Activated CD4-positive, alpha-beta T cell treated with anti-CD3 and anti-CD28 coated beads, Interleukin-2, amount 10 ng/mL, durations not matched to agents 24 days and 14 days (primary cell): ENCODE measurements at regions not wholly inside any gene's neighbourhood (a gene's known extent, or its start where the extent isn't known, plus 50 kb on each side); places are given as distances from the start of the nearest gene placed in this dataset.

Experiments used
- DNase-seq: peaks from one replicate; pipeline ENCODE4 v3.0.0; 2022
- H3K27ac Mint-ChIP-seq: one replicate; pipeline ENCODE4 v1.8.0; 2022; ENCODE audit warnings: mild to moderate bottlenecking, mixed read lengths
- H3K27me3 Mint-ChIP-seq: one replicate; pipeline ENCODE4 v1.8.0; 2022; ENCODE audit warnings: mixed read lengths
- H3K36me3 Mint-ChIP-seq: one replicate; pipeline ENCODE4 v1.8.0; 2022; ENCODE audit warnings: low read depth, mild to moderate bottlenecking, mixed read lengths
- H3K4me1 Mint-ChIP-seq: one replicate; pipeline ENCODE4 v1.8.0; 2021; ENCODE audit warnings: mixed read lengths
- H3K4me3 Mint-ChIP-seq: one replicate; pipeline ENCODE4 v1.8.0; 2022; ENCODE audit warnings: mild to moderate bottlenecking, moderate library complexity, mixed read lengths
- H3K9me3 Mint-ChIP-seq: one replicate; pipeline ENCODE4 v1.8.0; 2021; ENCODE audit warnings: mixed read lengths
- intact Hi-C: fragments of 100-400 bp; cut with micrococcal nuclease; formaldehyde crosslinking; loops from one replicate; pipeline ENCODE4 v1.15.1; 2023

GRCh38 chr22:49163960-49164690, 663.5 kb downstream of the BRD1 start:
- Mint-ChIP-seq H3K27me3 (no peaks in the 10 kb centered on the region), H3K36me3 (no peaks in the 10 kb centered on the region), H3K27ac (no peak overlapping the region), H3K4me3 (no peak overlapping the region), H3K9me3 (no peaks in the 10 kb centered on the region), H3K4me1 (no peaks in the 10 kb centered on the region)
- no peak for DNase-seq
- intact Hi-C loops, result no loop called here

GRCh38 chr22:49163258-49163959, 664.3 kb downstream of the BRD1 start:
- Mint-ChIP-seq H3K9me3 (no peaks in the 10 kb centered on the region), H3K27me3 (no peaks in the 10 kb centered on the region), H3K36me3 (no peaks in the 10 kb centered on the region), H3K27ac (no peak overlapping the region), H3K4me1 (no peaks in the 10 kb centered on the region), H3K4me3 (no peak overlapping the region)
- intact Hi-C loops, result no loop called here
- DNase-seq, result no peak

- Mint-ChIP-seq H3K36me3 (no peaks in the 10 kb centered on the region), H3K27me3 (no peaks in the 10 kb centered on the region), H3K4me3 (no peak overlapping the region), H3K9me3 (no peaks in the 10 kb centered on the region), H3K4me1 (no peaks in the 10 kb centered on the region), H3K27ac (no peak overlapping the region)
- no peak for DNase-seq
- intact Hi-C loops, result no loop called here
Measured at GRCh38 chr22:49162841-49163240, 664.8 kb downstream of the BRD1 start.

- Mint-ChIP-seq H3K9me3 (no peaks in the 10 kb centered on the region), H3K36me3 (no peaks in the 10 kb centered on the region), H3K4me1 (no peaks in the 10 kb centered on the region), H3K4me3 (no peak overlapping the region), H3K27ac (no peak overlapping the region), H3K27me3 (no peaks in the 10 kb centered on the region)
- DNase-seq, result no peak
- intact Hi-C loops, result no loop called here
Measured at GRCh38 chr22:49161002-49161850, 666.4 kb downstream of the BRD1 start.

- intact Hi-C loops, result no loop called here
- Mint-ChIP-seq H3K27ac (no peak overlapping the region), H3K4me3 (no peak overlapping the region), H3K9me3 (no peaks in the 10 kb centered on the region), H3K4me1 (no peaks in the 10 kb centered on the region), H3K27me3 (no peaks in the 10 kb centered on the region), H3K36me3 (no peaks in the 10 kb centered on the region)
- DNase-seq, result no peak
Measured at GRCh38 chr22:49160261-49161001, 667.2 kb downstream of the BRD1 start.

- no peaks in the 10 kb centered on the region for H3K9me3 Mint-ChIP-seq
- DNase-seq, result no peak
- no peak overlapping the region for H3K27ac Mint-ChIP-seq
- intact Hi-C loops, result no loop called here
- no peaks in the 10 kb centered on the region for H3K27me3 Mint-ChIP-seq
- no peaks in the 10 kb centered on the region for H3K4me1 Mint-ChIP-seq
- H3K4me3 Mint-ChIP-seq, result no peak overlapping the region
- H3K36me3 Mint-ChIP-seq, result no peaks in the 10 kb centered on the region
Measured at GRCh38 chr22:49159711-49160110, 668.0 kb downstream of the BRD1 start.

GRCh38 chr22:49158741-49159564, 668.7 kb downstream of the BRD1 start:
- Mint-ChIP-seq H3K27me3 (no peaks in the 10 kb centered on the region), H3K4me1 (no peaks in the 10 kb centered on the region), H3K4me3 (no peak overlapping the region), H3K36me3 (no peaks in the 10 kb centered on the region), H3K27ac (no peak overlapping the region), H3K9me3 (no peaks in the 10 kb centered on the region)
- intact Hi-C loops, result no loop called here
- DNase-seq, result no peak

GRCh38 chr22:49157529-49158339, 669.9 kb downstream of the BRD1 start:
- Mint-ChIP-seq H3K27ac (no peak overlapping the region), H3K9me3 (no peaks in the 10 kb centered on the region), H3K27me3 (no peaks in the 10 kb centered on the region), H3K4me1 (no peaks in the 10 kb centered on the region), H3K36me3 (no peaks in the 10 kb centered on the region), H3K4me3 (no peak overlapping the region)
- DNase-seq, result no peak
- intact Hi-C loops, result no loop called here

- no peaks in the 10 kb centered on the region for H3K4me1 Mint-ChIP-seq
- no peaks in the 10 kb centered on the region for H3K9me3 Mint-ChIP-seq
- H3K27me3 Mint-ChIP-seq, result no peaks in the 10 kb centered on the region
- intact Hi-C loops, result no loop called here
- no peak for DNase-seq
- no peak overlapping the region for H3K27ac Mint-ChIP-seq
- H3K36me3 Mint-ChIP-seq, result no peaks in the 10 kb centered on the region
- no peak overlapping the region for H3K4me3 Mint-ChIP-seq
Measured at GRCh38 chr22:49156662-49157285, 670.9 kb downstream of the BRD1 start.

GRCh38 chr22:49155770-49156580, 671.7 kb downstream of the BRD1 start:
- H3K27me3 Mint-ChIP-seq, result no peaks in the 10 kb centered on the region
- no peaks in the 10 kb centered on the region for H3K9me3 Mint-ChIP-seq
- H3K4me3 Mint-ChIP-seq, result no peak overlapping the region
- DNase-seq, result no peak
- intact Hi-C loops, result no loop called here
- H3K36me3 Mint-ChIP-seq, result no peaks in the 10 kb centered on the region
- no peaks in the 10 kb centered on the region for H3K4me1 Mint-ChIP-seq
- H3K27ac Mint-ChIP-seq, result no peak overlapping the region

- Mint-ChIP-seq H3K27me3 (no peaks in the 10 kb centered on the region), H3K27ac (no peak overlapping the region), H3K4me3 (no peak overlapping the region), H3K4me1 (no peaks in the 10 kb centered on the region), H3K9me3 (no peaks in the 10 kb centered on the region), H3K36me3 (no peaks in the 10 kb centered on the region)
- intact Hi-C loops, result no loop called here
- no peak for DNase-seq
Measured at GRCh38 chr22:49155039-49155769, 672.5 kb downstream of the BRD1 start.
